ENCODE measurements at regions not wholly inside any gene's neighbourhood (a gene's known extent, or its start where the extent isn't known, plus 50 kb on each side); places are given as distances from the start of the nearest gene placed in this dataset.

GRCh38 chr1:239874831-239875230 lies 216.9 kb upstream of the FMN2 start:
- ChIA-PET POLR2A (no interaction called here), CTCF (no interaction called here)
- no peak for DNase-seq (ENCODE audit: extremely low spot score)
- no peak for TF ChIP-seq CTCF (IDR thresholded peaks at IDR 0.05; ENCODE audit: control extremely low read depth, extremely low read depth, low read depth, missing control alignments)

GRCh38 chr1:239879321-239880170 lies 212.1 kb upstream of the FMN2 start:
- no peak for DNase-seq (ENCODE audit: extremely low spot score)
- ChIA-PET POLR2A (no interaction called here), CTCF (no interaction called here)
- no peak for TF ChIP-seq CTCF (IDR thresholded peaks at IDR 0.05; ENCODE audit: control extremely low read depth, extremely low read depth, low read depth, missing control alignments)

- POLR2A ChIA-PET: no interaction called here
- CTCF ChIA-PET: no interaction called here
- TF ChIP-seq CTCF (IDR thresholded peaks at IDR 0.05; ENCODE audit: control extremely low read depth, extremely low read depth, low read depth, missing control alignments): no peak
Observed at GRCh38 chr1:239882967-239883366, 208.7 kb upstream of the FMN2 start.

GRCh38 chr1:239884796-239885195 lies 206.9 kb upstream of the FMN2 start:
- ChIA-PET POLR2A (no interaction called here), CTCF (interaction anchor here (3.6 kb wide), 1 partner anchor 12 kb away, joined by 20 read pairs; no protein-coding TSS in a partner anchor)
- no peak for TF ChIP-seq CTCF (IDR thresholded peaks at IDR 0.05; ENCODE audit: control extremely low read depth, extremely low read depth, low read depth, missing control alignments)
- DNase-seq (ENCODE audit: extremely low spot score): no peak

More at GRCh38 chr1:239882967-239883366, 208.7 kb upstream of the FMN2 start:
- DNase-seq (ENCODE audit: extremely low spot score): no peak

GRCh38 chr1:239886266-239886665 lies 205.4 kb upstream of the FMN2 start:
- ChIA-PET CTCF (interaction anchor here (1.5 to 3.6 kb wide), 2 partner anchors 10 to 15 kb away, joined by 3 to 20 read pairs; no protein-coding TSS in a partner anchor), POLR2A (no interaction called here)
- DNase-seq (ENCODE audit: extremely low spot score): no peak
- no peak for TF ChIP-seq CTCF (IDR thresholded peaks at IDR 0.05; ENCODE audit: control extremely low read depth, extremely low read depth, low read depth, missing control alignments)

GRCh38 chr1:239888639-239889038 lies 203.0 kb upstream of the FMN2 start:
- DNase-seq (ENCODE audit: extremely low spot score): no peak
- POLR2A ChIA-PET: no interaction called here
- CTCF ChIA-PET: no interaction called here
- TF ChIP-seq CTCF (IDR thresholded peaks at IDR 0.05; ENCODE audit: control extremely low read depth, extremely low read depth, low read depth, missing control alignments): no peak

Measured in GM10248 (cell line).